GM21381 (cell line): ENCODE measurements at regions not wholly inside any gene's neighbourhood (a gene's known extent, or its start where the extent isn't known, plus 50 kb on each side); places are given as distances from the start of the nearest gene placed in this dataset.

Experiments used
- ATAC-seq: cut with Tn5 transposase; IDR thresholded peaks from one replicate; pipeline ENCODE4 v1.9.1; 2021; ENCODE audit warnings: mild to moderate bottlenecking, moderate library complexity; ENCODE audit not compliant: unreplicated experiment

DNA sequence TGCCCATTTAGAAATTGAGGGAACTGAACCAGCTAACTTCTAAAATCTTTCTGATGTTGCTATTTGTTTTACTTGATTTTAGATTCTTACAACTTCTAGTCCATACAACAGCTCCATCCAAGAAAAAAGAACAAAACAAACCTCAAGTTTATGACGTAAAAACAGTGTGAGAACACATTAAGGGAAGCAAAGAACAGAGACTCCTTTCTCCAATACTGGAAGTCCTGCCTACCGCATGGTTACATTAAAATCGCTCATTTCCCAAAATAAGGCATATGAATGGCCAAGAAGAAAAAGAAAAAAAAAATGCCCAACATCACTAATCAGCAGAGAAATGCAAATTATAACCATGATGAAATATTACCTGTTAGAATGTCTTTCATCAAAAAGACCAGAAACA is 110.0 kb downstream of the TRIB2 start:
- ATAC-seq, result no peak

DNA sequence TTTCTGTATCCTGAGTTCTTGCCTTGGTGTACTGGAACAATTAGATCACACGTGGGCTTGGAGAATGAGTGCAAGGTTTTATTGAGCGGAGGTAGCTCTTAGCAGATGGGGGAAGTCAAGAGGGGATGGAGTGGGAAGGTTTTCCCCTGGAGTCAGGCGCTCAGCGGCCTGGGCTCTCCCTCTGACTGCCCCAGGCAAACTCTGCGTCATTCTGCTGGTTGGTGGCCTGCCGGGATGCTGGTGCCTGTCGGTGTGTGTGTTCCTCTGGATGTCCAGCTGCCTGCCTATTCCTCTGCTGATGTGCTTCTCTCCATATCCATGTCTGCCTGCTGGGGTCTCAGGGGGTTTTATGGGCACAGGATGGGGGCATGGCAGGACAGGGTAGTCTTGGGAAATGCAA is 111.0 kb downstream of the TRIB2 start:
- ATAC-seq, result no peak

GRCh38 chr2:12828980-12829379 is 112.2 kb downstream of the TRIB2 start:
- no peak for ATAC-seq

DNA sequence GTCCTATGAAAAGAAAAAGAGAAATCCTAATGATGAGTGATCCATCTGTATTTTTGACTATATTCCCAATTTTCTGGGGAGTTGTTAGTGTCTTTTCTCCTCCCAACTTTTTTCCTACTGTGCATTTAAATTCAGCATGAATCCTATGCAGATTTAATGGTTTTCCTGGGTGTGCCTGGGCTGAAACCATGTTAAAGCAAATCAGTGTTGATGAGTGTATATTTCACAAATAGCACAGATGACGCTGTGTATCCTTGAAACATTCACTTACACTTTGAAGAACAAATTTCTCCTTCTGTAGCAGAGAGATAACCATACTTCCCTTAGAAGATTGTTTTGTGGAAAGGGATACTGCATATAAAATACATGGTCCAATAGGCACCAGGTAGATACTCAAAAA is 114.3 kb downstream of the TRIB2 start:
- ATAC-seq, result no peak

- no peak for ATAC-seq
These were observed 117.5 kb downstream of the TRIB2 start for GRCh38 chr2:12834239-12834638.

DNA sequence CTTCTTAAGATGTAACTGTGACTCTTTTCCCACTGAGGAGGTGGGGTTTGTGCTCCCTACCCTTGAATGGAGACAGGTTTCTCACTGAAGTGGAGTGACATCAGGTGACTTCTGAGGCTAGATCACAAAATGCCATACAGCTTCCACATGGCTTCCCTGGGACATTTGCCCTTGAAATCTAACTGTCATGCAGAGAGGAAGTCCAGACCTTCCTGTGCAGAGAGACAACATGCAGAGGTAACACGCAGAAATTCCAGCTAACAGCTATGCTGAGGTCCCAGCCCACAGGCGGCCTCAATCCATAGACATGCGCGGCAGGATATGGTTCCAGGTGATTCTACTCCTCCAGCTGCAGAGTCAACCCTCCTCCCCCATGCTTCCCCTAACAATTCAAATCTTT is 119.0 kb downstream of the TRIB2 start:
- ATAC-seq, result no peak

DNA sequence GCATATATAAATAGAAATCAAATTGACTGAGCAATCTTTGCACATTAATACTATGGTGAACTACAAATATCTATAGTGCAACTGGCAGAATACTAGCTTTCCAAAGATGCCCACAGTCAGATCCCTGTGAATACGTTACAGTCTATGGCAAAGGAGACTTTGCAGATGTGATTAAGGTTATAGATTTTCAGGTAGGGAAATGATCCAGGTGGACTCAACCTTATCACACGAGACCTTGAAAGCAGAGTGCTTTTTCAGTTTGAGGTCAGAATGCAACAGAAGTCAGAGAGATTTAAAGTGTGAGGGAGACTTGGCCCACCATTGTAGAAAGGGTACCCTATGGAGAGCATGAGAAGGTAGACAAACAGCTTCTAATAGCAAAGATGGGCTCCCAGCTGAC is 122.6 kb downstream of the TRIB2 start:
- ATAC-seq, result no peak

GRCh38 chr2:12841021-12841420 is 124.3 kb downstream of the TRIB2 start:
- ATAC-seq, result no peak

DNA sequence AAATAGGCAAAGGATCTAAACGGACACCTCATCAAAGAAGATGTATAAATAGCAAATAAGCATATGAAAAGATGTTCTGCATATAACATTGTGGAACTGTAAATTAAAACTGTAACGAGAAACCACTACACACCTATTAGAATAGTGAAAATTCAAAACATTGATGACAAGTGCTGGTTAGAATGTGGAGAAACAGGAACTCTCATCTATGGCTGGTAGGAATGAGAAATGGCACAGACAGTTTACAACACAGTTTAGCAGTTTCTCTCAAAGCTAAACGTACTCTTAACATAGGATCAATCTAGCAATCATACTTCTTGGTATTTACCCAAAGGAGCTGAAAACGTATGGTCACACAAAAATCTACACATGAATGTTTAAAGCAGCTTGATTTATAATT is 126.2 kb downstream of the TRIB2 start:
- ATAC-seq, result no peak

- no peak for ATAC-seq
These were observed 127.8 kb downstream of the TRIB2 start for GRCh38 chr2:12844511-12844910.

DNA sequence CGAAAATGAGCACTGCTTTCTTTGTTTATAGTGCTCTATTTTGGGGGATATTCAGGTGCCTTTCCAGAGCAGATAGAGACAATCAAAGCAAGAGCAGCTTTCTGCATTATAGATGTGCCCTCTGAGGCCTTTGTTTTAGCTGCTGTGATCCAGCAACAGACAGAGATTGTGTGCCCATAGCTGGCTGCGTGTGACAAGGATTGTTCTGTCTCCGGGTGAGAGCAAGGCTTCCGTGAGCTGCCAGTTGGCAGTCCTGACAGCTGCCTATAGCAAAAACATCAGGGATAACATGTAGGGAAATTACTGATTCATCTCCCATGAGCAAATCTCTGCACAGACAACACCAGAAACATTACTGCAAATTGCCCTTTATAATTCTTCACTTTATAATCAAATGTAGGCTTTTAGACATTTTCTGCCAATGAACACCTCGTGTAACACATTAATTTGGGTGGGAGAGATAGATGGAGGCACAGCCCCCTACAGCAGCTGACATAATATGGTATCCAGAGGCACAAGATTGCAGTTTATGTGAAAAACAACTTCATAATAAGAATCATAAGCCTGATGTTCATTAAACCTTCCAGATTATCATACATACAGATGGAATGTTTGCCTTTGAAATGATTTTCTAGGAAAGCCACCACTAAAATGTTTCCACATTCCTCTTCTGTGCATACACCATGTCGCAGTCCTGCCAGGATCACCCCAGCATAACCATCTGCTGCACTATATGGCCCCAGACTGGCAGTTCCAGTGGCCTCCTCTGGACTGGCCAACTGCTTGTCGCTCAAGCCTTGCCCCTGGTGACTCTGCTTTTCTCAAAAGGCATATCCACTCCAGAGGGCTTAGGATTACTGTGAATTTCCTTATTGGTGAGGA is 131.2 kb downstream of the TRIB2 start:
- ATAC-seq, result no peak

DNA sequence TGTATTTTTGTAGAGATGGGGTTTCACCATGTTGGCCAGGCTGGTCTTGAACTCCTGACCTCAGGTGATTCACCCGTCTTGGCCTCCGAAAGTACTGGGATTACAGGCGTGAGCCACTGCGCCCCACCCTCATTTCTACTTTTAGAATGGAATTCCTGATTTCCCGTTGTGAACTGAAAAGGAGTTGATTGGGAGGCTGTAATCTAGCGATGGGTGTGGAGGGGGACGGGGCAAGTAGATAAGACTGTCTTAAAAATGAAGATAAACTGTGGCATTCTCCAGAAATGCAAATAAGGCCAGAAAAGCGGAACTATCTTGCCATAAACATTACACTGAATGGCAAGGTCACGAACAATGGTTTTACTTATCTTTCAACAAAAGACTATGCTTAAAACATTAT is 135.4 kb downstream of the TRIB2 start:
- no peak for ATAC-seq

DNA sequence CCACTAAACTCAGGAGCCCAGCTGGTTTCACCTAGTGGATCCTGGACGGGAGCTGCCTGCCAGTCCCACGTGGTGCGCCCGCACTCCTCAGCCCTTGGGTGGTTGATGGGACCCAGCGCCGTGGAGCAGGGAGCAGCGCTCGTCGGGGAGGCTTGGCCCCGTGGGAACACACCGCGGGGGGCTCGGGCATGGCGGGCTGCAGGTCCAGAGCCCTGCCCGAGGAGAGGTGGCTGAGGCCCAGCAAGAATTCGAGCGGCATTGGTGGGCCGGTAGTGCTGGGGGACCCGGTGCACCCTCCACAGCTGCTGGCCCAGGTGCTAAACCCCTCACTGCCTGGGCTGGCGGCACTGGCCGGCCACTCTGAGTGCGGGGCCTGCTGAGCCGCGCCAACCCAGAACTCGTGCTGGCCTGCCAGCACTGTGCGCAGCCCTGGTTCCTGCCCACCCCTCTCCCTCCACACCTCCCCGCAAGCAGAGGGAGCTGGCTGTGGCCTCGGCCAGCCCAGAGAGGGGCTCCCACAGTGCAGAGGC is 137.3 kb downstream of the TRIB2 start:
- ATAC-seq, result no peak

- no peak for ATAC-seq
These were observed 138.8 kb downstream of the TRIB2 start for GRCh38 chr2:12855508-12855907.

DNA sequence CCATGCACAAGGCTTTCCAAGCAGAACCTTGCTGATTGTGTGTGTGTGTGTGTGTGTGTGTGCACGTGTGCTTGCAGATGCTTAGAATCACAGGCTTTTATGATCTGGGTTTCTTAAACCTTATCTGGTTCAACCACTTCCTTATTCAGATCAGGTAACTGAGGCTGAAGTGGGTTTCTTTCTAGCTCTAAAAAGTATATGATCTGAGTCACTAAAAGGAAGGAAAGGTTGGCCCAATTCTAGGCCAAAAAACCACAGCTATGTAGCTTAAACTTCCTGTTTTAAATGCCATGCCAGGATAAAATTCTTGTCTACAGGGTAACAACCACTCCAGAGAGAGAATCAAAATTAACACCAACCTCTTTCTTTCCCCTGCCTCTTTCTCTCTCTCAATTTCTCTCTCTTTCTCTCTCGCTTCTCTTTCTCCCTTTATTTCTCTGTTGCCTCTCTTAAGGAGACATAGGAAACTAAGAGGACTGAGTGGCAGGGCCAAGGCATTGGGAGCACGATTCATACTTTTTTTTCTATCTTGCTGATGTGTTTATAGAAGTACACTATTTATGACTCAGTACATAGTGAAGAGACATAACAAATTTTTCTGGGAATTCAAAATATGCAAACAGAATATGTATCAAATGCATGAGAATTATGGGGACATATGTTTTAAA is 140.3 kb downstream of the TRIB2 start:
- no peak for ATAC-seq

GRCh38 chr2:12857891-12858290 is 141.2 kb downstream of the TRIB2 start:
- no peak for ATAC-seq

DNA sequence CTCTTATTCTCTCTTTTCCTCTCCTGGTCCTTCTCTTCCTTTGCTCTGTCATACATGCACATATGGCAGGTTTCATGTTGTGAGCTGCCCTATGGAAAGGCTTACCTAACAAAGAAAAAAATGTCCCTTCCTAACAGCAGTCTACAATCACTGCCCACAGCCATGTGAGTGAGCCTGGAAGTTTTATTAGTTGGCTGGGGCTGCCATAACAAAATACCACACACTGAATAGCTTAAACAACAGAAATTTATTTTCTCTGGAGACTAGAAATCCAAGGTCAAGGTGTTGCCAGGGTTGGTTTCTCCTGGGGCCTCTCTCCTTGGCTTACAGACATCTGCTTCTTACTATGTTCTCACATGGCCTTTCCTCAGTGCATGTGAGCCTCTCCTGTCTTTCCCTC is 142.1 kb downstream of the TRIB2 start:
- no peak for ATAC-seq

DNA sequence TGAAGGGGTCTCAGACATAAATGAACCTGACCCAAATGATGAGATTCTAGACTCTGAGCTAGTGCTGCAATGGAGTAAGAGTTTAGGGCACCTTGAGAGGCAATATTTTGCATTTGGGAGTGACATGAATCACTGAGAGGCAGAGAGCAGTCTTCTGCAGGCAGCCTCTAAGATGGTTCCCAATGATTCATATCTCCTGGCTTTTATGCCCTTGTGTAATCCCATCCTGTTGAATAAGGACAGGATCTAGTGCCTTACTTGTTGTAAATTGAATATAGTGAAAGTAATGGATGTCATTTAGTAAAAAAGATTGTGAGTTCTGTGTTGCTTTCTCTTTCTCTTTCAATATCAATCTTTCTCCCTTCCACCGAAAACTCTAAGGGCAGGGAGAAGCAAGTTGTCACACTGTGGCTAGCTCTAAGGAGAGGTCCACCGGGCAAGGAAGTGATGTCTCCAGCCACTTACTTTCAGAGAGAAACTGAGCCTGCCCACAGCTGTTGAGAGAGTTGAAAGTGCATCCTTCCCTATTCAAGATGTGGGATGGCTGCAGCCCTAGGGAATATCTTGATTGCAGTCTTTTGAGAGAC is 144.7 kb downstream of the TRIB2 start:
- ATAC-seq, result no peak

GRCh38 chr2:12862541-12862940 is 145.8 kb downstream of the TRIB2 start:
- no peak for ATAC-seq

- no peak for ATAC-seq
These were observed 147.2 kb downstream of the TRIB2 start for GRCh38 chr2:12863937-12864336.

GRCh38 chr2:12867631-12868287 is 151.0 kb downstream of the TRIB2 start:
- ATAC-seq, result no peak
